ENCODE measurements at regions not wholly inside any gene's neighbourhood (a gene's known extent, or its start where the extent isn't known, plus 50 kb on each side); places are given as distances from the start of the nearest gene placed in this dataset.
"Not testable (repeated sequence)": the region's sequence is repeated elsewhere in the genome, so short reads cannot be mapped to it uniquely, and the experiment has no call there.

GRCh38 chr6:137811121-137811915 is 55.7 kb upstream of the TNFAIP3 start:
- peak; percentile 86 for DNase-seq

GRCh38 chr6:137811916-137812553 is 55.0 kb upstream of the TNFAIP3 start:
- DNase-seq, result no peak

GRCh38 chr6:137813308-137813970 is 53.6 kb upstream of the TNFAIP3 start:
- DNase-seq, result no peak

DNA sequence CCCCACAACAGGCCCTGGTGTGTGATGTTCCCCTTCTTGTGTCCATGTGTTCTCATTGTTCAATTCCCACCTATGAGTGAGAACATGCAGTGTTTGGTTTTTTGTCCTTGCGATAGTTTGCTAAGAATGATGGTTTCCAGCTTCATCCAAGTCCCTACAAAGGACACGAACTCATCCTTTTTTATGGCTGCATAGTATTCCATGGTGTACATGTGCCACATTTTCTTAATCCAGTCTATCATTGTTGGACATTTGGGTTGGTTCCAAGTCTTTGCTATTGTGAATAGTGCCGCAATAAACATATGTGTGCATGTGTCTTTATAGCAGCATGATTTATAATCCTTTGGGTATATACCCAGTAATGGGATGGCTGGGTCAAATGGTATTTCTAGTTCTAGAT is 53.0 kb upstream of the TNFAIP3 start:
- not testable (repeated sequence) for DNase-seq

DNA sequence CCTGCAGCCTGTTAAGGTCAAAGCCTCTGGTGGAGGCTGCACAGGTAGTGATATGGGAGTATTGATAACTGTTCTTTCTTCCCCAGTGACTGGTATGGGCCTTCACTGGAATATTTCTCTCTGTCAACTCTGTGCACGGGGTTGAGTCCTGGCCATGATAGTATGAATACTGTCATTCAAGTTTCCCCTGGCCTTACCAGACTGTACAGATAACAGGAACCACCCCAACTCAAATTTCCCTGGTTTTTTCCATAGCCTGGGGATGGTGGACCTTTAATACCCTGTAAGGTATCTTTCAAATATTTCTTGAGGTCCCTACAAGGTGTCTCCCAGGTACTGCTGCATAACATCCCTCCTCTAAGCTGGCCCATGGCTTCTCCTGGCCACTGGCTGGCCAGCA is 51.4 kb upstream of the TNFAIP3 start:
- no peak for DNase-seq

GRCh38 chr6:137816133-137816579 is 50.9 kb upstream of the TNFAIP3 start:
- no peak for DNase-seq

- DNase-seq, result no peak
Measured at GRCh38 chr6:137816688-137817618, 50.1 kb upstream of the TNFAIP3 start.
